AG09309 (cell line): ENCODE measurements at regions not wholly inside any gene's neighbourhood (a gene's known extent, or its start where the extent isn't known, plus 50 kb on each side); places are given as distances from the start of the nearest gene placed in this dataset.

Source experiments
- DNase-seq: peaks from one replicate; pipeline ENCODE4 v3.0.0-alpha.2; 2010; ENCODE audit warnings: low read depth
- H3K4me3 ChIP-seq: 2 replicates; pipeline ENCODE4 v1.5.1; 2011; ENCODE audit warnings: mild to moderate bottlenecking, low read depth, low read length, moderate library complexity; ENCODE audit not compliant: control insufficient read depth
- TF ChIP-seq, protein P1 (sequence below): IDR thresholded peaks from 2 replicates; pipeline ENCODE4 v1.5.1; 2011; ENCODE audit warnings: mild to moderate bottlenecking, low read depth, low read length, inconsistent platforms; ENCODE audit not compliant: insufficient read depth, control insufficient read depth; ENCODE audit errors: missing control alignments

DNA sequence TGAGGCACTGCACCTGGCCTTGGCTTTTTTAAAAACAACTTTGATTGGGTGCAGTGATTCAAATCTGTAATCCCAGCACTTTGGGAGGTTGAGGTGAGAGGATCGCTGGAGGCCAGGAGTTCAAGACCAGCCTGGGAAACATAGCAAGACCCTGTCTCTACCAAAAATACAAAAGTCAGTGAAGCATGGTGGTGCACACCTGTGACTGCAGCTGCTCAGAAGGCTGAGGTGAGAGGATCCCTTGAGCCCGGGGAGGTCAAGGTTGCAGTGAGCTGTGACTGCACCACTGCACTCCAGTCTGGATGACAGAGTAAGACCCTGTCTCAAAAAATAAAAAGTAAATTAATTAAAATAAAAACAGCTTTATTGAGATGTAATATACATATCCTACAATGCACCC, 84.9 kb downstream of the NPTX2 start:
- no peak for DNase-seq
- TF ChIP-seq, protein P1, sequence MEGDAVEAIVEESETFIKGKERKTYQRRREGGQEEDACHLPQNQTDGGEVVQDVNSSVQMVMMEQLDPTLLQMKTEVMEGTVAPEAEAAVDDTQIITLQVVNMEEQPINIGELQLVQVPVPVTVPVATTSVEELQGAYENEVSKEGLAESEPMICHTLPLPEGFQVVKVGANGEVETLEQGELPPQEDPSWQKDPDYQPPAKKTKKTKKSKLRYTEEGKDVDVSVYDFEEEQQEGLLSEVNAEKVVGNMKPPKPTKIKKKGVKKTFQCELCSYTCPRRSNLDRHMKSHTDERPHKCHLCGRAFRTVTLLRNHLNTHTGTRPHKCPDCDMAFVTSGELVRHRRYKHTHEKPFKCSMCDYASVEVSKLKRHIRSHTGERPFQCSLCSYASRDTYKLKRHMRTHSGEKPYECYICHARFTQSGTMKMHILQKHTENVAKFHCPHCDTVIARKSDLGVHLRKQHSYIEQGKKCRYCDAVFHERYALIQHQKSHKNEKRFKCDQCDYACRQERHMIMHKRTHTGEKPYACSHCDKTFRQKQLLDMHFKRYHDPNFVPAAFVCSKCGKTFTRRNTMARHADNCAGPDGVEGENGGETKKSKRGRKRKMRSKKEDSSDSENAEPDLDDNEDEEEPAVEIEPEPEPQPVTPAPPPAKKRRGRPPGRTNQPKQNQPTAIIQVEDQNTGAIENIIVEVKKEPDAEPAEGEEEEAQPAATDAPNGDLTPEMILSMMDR = no peak
- no peak overlapping the region for H3K4me3 ChIP-seq

DNA sequence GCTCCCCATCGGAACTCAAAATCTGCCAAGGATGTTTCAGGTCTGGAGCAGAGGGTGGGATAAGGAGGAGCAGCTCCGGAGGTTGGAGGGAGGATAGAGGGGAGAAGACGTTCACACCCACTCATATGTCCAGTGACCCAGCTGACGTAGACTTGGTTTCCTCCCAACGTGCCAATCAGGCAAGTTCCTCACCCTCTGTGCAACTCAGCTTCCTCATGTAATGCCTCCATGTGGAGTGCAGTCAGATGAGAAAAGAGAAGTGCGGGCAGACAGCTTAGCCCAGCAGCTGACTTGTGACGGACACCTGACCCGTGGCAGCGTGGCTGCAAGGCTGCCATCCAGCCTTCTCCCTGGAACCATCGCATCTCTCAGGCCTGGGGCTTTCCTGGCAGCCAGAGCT, 86.8 kb downstream of the NPTX2 start:
- H3K4me3 ChIP-seq = no peak overlapping the region
- TF ChIP-seq, protein P1 = no peak
- no peak for DNase-seq

DNA sequence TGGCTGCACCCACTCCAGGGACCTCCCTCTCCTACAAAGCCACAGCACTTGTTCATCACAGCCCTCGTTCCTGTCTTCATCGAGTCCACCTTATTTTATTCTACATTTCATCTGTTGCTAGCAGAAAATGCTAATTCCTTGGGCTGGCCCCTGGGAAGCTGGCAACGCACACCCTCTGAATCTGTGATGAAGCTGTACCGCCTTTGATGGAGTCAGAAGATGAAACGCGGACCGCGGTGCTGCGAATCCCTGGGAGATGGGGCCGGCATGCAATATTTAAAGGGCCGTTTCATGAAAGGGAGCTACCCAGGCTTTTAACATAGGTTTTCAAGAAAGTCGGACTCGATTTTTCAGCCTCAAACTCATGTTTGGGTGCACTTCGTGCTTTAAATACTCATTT, 88.5 kb downstream of the NPTX2 start:
- no peak for DNase-seq
- TF ChIP-seq, protein P1 = no peak
- no peak overlapping the region for H3K4me3 ChIP-seq

DNA sequence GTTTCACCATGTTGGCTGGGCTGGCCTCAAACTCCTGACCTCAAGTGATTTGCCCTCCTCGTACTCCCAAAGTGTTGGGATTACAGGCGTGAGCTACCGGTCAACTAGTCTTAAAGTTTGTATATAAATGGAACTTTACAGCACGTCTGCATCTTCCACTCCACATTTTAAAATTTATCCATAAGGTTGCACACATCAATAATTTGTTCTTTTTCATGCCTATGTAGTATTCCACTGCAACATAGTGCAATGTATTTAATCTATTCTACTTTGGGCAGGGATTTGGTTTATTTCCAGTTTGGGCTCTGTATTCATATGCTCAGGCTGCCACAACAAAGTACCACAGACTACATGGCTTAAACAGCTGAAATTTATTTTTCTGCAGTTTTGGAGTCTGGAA, 90.0 kb downstream of the NPTX2 start:
- DNase-seq = no peak
- TF ChIP-seq, protein P1 = no peak
- H3K4me3 ChIP-seq = no peak overlapping the region

DNA sequence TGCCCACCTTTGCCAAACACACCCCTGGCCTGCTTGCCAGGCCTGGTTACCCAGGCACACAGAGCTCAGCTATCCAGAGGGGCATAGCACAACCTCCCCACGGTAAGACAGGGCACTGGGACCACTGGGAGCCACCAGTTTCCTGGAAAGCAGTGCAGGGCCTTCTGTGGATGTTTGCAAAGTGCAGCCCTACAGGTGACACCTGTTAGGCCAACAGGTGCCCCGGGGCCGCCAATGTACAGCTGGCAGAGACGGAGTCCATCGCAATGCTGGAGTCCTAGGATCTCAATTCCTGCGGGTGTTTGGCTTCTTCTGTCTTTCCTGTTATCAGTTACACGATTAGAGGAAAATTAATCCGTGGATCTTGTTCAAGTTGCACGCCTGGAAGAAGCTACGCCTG, 94.9 kb downstream of the NPTX2 start:
- H3K4me3 ChIP-seq = no peak overlapping the region
- TF ChIP-seq, protein P1 = no peak
- DNase-seq = no peak

DNA sequence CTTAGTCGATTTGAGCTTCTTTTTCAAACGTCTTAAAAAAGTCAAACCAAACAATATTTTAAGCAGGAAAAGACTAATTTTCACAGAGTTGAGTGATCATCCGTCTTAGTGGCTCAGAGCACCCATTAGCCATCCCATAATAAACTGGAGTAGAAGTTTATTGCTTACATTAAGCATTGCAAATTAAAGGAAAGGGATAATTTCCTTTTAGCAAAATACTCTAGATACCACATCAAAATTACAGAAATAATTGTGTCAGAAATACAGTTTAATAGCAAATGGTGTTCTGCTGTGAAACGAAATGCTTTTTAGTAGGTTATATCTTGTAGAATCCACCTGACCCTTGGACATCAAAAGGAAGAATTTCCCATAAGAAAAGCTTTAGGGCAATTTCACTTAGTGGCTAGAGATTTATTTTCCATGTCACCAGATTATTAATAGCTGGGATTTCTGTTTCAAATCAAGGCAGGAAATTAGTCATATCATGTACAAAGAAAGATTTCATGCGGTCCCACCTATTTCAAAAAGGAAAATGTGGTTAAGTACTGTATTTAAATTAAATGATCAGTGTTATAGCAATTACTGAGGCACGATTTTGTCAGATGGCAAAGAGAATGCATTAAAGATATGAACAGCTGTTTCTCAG, 96.2 kb downstream of the NPTX2 start:
- DNase-seq = no peak
- H3K4me3 ChIP-seq = no peak overlapping the region
- TF ChIP-seq, protein P1 = no peak

DNA sequence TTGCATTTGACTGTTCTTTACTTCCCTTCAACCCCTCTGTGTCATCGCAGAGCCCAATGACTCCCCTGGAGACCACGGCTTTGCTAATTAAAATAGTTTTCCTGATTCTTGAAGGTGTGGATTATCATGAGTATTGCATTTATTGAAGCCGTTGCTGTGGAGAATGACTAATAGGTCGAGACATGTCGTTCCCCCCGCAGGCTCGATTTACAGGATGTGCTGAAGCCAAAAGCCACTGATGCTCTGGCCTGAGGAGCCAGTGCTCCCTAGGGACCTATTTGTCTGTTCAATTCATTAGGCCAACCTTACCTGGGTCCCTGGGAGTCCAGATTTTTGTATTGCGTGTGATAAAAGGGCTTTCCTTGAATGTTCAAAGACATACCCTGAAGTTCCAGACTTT, 102.3 kb downstream of the NPTX2 start:
- no peak overlapping the region for H3K4me3 ChIP-seq
- DNase-seq = no peak
- TF ChIP-seq, protein P1 = no peak
